IMR-90 (cell line): ENCODE measurements at regions not wholly inside any gene's neighbourhood (a gene's known extent, or its start where the extent isn't known, plus 50 kb on each side); places are given as distances from the start of the nearest gene placed in this dataset.

ENCODE experiments used
- BHLHE40 ChIP-seq: fragments of 150-350 bp; IDR thresholded peaks from 2 replicates; pipeline ENCODE4 v1.6.1; 2016; ENCODE audit warnings: mild to moderate bottlenecking, low read depth, low read length
- CEBPB ChIP-seq: IDR thresholded peaks from 2 replicates; pipeline ENCODE4 v1.6.1; 2012; ENCODE audit warnings: low read depth, low read length, improper control_type of control experiment
- CHD1 ChIP-seq: IDR thresholded peaks from 2 replicates; pipeline ENCODE4 v1.6.1; 2012; ENCODE audit warnings: low read depth, low read length, improper control_type of control experiment
- FOS ChIP-seq: fragments of 150-350 bp; IDR thresholded peaks from 2 replicates; pipeline ENCODE4 v1.6.1; 2016; ENCODE audit warnings: low read depth, low read length
- MAFK ChIP-seq: IDR thresholded peaks from 2 replicates; pipeline ENCODE4 v1.6.1; 2012; ENCODE audit warnings: low read depth, low read length, improper control_type of control experiment
- MAZ ChIP-seq: IDR thresholded peaks from 2 replicates; pipeline ENCODE4 v1.6.1; 2012; ENCODE audit warnings: low read depth, mild to moderate bottlenecking, low read length, improper control_type of control experiment, moderate library complexity, borderline replicate concordance
- NFE2L2 ChIP-seq: fragments of 150-350 bp; IDR thresholded peaks from 2 replicates; pipeline ENCODE4 v1.6.1; 2016; ENCODE audit warnings: low read depth, mild to moderate bottlenecking, low read length
- POLR2A ChIP-seq: IDR thresholded peaks from 2 replicates; pipeline ENCODE4 v1.6.1; 2012; ENCODE audit warnings: mild to moderate bottlenecking, low read depth, low read length
- RAD21 ChIP-seq: IDR thresholded peaks from 2 replicates; pipeline ENCODE4 v1.6.1; 2012; ENCODE audit warnings: low read length, improper control_type of control experiment
- RCOR1 ChIP-seq: IDR thresholded peaks from 2 replicates; pipeline ENCODE4 v1.6.1; 2012; ENCODE audit warnings: mild to moderate bottlenecking, low read length, improper control_type of control experiment; ENCODE audit not compliant: insufficient replicate concordance
- RFX5 ChIP-seq: IDR thresholded peaks from 2 replicates; pipeline ENCODE4 v1.8.0; 2012; ENCODE audit warnings: low read depth, mild to moderate bottlenecking, low read length, moderate library complexity
- SMC3 ChIP-seq: fragments of 150-350 bp; IDR thresholded peaks from 2 replicates; pipeline ENCODE4 v1.6.1; 2016; ENCODE audit warnings: low read depth, mild to moderate bottlenecking, antibody characterized with exemption, low read length, moderate library complexity
- USF2 ChIP-seq: fragments of 150-350 bp; IDR thresholded peaks from 2 replicates; pipeline ENCODE4 v1.6.1; 2017; ENCODE audit warnings: mild to moderate bottlenecking, antibody characterized with exemption, low read length, low read depth
- TF ChIP-seq, protein P1 (sequence below): conservative IDR thresholded peaks from 2 replicates; pipeline ENCODE4 v1.5.1; 2012; ENCODE audit warnings: mild to moderate bottlenecking, low read depth, low read length, improper control_type of control experiment

GRCh38 chr13:108146642-108147041 is 68.7 kb downstream of the LIG4 start:
- TF ChIP-seq RCOR1 (no peak), POLR2A (no peak), RAD21 (no peak), RFX5 (no peak), CEBPB (no peak), BHLHE40 (no peak), NFE2L2 (no peak), USF2 (no peak), MAZ (no peak), MAFK (no peak), SMC3 (no peak), FOS (no peak), CHD1 (no peak)
- TF ChIP-seq, protein P1, sequence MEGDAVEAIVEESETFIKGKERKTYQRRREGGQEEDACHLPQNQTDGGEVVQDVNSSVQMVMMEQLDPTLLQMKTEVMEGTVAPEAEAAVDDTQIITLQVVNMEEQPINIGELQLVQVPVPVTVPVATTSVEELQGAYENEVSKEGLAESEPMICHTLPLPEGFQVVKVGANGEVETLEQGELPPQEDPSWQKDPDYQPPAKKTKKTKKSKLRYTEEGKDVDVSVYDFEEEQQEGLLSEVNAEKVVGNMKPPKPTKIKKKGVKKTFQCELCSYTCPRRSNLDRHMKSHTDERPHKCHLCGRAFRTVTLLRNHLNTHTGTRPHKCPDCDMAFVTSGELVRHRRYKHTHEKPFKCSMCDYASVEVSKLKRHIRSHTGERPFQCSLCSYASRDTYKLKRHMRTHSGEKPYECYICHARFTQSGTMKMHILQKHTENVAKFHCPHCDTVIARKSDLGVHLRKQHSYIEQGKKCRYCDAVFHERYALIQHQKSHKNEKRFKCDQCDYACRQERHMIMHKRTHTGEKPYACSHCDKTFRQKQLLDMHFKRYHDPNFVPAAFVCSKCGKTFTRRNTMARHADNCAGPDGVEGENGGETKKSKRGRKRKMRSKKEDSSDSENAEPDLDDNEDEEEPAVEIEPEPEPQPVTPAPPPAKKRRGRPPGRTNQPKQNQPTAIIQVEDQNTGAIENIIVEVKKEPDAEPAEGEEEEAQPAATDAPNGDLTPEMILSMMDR = no peak
